ENCODE measurements at regions not wholly inside any gene's neighbourhood (a gene's known extent, or its start where the extent isn't known, plus 50 kb on each side); places are given as distances from the start of the nearest gene placed in this dataset.

DNA sequence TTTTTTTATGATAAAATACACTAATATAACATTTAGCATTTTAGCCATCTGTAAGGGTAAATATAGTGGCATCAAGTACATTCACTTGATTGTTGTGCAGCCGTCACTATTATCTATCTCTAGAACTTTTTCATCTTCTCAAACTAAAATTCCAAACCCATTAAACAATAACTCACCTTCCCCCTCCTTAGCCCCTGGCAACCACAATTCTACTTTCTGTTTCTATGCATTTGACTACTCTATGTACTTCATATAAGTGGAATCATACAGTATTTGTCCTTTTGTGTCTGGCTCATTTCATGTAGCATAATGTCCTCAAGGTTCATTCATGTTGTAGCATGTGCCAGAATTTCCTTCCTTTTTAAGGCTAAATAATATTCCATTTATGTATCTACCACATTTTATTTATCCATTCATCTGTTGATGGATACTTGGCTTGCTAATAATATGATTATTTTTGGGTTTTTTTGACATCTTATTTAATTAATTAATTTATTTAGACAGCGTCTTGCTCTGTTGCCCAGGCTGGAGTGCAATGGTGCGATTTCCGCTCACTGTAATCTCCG lies 69.6 kb upstream of the MACF1 start:
- no peak for DNase-seq (ENCODE audit: low spot score)

DNA sequence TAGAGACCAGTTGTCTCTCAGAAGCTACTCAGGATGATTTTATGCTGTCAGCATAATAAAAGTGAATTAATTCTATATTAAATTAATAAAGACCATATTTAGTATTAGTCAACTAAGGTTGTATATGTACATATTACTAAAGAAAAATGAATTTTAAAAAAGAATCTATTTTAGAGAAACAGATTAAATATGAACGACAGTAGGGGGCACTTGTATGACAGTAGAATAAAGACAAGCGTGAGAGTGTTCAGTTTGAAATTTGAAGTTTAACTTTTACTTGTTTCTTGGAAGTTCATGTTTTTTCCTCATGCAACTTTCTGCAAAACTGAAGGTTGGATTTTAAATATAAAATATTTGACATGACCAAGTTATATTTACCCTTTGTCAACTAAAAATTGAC lies 67.9 kb upstream of the MACF1 start:
- DNase-seq (ENCODE audit: low spot score), result no peak

DNA sequence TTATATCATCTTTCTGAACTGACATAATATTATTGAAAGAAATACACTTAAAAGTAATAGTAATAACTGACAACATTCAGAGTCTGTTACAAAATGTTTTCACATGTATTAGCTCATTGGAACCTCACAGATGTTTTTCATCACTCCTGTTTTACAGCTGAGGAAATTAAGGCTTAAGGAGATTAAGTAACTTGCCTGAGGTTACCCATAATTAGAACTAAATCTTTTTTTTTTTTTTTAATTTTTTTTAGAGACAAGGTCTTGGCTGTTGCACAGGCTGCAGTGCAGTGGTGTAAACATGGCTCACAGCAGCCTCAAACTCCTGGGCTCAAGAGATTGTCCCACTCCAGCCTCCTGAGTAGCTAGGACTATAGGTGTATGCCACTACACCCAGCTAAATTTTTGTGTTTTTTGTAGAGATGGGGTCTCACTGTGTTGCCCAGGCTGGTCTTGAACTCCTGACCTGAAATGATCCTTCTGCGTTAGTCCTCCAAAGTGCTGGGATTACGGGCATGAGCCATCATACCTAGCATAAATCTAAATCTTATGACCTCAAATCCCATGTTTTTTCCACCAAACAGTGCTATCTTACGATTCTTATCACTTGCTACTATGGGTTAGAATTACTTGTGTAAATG lies 64.7 kb upstream of the MACF1 start:
- no peak for DNase-seq (ENCODE audit: low spot score)

DNA sequence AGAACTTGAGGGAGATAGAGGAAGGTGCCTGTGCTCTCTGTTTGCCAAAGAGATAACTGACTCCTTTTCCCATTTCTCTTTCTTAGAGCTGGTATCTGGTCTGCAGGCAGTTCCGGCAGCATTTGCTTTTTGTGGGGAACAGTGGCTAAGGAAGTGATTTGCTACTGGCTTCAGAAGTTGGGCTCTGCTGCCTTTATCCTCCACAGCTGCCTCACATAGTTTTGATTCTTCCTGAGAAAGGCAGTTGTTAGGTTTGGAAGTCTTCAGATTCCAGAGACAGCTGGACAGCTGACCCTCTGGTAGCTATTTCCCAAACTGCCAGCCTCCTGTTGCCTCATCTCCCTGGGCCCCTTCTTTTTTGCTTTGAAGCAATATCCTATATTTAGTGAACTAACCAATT lies 62.6 kb upstream of the MACF1 start:
- no peak for DNase-seq (ENCODE audit: low spot score)

DNA sequence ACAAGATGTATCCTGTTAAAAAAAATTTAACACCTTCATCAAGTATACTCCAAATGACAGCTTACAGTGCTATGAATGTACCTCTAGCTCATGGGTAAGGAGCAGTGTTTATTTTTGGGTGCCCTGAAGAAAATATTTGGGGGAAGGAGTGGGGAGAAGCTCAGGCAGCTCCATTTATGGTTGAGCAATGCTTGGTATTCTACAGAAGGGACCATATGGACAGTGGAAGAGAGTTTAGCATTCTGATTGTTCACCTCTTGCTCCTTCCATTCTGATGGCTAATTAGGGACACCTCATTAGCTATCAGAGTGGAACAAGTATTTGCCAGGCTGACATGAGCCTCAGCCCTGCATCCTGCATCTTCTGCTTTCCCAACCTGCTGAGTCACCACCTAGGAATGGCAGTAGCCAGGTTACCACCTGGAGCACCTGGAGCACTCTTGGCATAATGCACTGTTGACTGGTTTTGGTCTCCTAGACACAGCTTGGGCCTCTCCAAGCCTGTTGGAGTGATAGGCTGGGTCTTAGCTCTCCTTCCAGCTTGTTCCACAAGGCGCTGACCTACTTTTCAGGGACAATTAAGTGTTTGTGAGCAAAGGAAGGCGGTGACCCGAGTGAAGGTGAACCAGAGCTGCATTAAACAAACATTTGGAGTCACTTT lies 62.0 kb upstream of the MACF1 start:
- peak; percentile 73 for DNase-seq (ENCODE audit: low spot score)

DNA sequence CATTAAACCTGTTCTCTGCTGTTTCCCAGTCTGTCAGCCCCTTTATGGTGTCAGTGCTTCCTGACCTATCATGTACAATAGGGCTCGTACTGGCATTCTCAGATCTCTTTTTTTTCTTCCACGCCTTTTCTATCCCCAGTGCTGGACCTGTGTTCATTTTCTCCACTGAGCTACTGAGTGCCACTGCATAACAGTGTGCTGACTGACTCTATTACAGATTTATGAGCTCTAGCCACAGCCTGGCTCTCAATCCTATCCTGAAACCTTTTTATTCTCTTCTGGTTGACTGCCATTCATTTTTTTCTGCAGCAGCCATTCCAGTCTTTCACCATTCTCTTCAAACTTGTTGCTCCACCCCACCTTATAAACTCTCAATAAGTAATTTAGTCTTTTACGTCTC lies 59.6 kb upstream of the MACF1 start:
- no peak for DNase-seq (ENCODE audit: low spot score)

DNA sequence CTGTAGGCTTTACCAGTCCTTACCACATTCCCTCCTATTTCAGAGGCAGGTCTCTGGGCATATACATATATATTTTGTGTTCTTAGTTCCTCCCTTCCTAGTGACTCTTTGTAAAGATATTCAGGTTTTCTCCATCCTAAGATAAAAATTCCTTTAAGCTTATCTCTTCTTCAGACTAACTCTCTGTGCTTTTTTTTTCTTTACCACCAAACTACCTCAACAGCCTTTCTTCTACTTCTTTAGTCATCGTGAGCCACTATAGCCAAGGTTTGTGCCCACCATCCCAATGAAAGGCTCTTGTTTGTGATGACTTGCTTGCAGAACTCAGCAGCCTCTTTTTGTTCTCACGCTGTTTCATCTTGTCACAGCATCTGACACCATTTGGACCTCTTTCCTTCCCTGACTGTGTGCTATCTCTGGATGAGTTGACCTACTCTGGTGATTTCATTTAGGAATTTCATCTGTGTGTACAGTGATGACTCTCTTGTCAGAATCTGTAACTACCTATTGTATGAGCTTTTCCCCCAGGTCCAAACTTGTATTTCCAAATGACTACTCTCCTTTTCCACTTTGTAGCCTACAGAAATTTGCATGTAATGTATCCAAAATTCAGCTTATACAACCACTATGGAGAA lies 59.0 kb upstream of the MACF1 start:
- DNase-seq (ENCODE audit: low spot score), result no peak

DNA sequence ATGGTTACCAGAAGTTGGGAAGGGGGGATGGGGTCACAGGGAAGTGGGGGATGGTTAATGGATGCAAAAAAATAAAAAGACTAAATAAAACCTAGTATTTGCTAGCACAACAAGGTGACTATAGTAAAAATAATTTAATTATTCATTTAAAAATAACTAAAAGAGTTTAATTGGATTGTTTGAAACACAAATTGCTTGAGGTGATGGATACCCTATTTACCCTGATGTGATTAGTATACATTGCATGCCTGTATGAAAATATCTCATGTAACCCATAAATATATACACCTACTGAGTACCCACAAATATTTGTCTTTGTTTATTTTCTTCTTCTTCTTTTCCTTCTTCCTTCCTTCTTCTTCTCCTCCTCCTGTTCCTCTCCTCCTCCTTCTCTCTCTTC lies 57.8 kb upstream of the MACF1 start:
- no peak for DNase-seq (ENCODE audit: low spot score)

DNA sequence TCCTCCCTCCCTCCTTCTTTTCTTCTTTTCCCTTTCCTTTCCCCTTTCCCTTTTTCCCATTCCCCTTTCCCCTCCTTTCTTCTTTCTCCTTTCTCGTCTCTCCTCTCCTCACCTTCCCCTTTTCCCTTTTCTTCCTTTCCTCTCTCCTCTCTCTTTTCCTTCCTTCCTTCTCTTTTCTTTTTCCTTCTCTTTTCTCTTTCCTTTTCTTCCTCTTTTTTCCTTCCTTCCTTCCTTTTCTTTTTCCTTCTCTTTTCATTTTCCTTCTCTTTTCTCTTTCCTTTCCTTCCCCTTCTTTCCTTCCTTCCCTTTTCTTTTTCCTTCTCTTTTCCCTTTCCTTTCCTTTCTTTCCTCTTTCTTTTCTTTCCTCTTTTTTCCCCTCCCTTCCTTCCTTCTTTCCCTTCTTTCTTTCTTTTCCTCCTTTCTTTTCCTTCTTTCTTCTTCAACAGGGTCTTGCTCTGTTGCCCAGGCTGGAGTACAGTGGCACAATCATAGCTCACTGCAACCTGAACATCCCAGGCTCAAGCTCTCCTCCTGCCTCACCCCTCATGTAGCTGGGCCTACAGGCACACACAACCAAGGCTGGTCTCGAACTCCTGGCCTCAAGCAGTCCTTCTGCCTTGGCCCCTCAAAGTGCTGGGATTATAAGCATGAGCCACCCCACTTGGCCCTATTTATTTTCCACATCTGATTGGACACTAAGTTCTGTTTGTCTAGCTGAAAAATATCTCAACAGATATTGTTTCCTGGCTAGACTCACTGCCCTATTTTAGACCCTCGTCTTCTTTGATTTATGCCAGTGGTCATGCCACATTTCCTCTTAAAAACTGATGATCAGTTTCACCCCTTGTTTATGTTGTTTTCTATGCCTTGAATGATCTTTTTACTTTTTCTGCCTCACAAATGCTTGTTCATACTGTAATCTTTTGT lies 57.1 kb upstream of the MACF1 start:
- DNase-seq (ENCODE audit: low spot score), result no peak

DNA sequence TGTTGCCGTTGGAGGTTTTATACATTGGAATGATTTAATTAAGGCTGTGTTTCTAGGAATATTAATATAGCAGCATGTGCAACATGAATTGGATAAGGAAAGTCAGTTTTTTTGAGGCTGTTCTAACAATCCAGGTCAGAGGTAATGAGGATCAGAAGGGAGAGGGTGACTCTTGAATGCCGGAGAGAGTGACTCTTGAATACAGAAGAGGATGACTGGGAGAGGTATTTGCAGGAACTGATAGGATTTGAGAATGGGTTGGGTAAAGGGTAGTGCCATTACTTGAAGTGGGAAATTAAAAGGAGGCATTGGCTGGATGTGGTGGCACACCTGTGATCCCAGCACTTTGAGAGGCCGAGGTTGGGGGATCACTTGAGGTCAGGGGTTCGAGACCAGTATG lies 55.6 kb upstream of the MACF1 start:
- no peak for DNase-seq (ENCODE audit: low spot score)

DNA sequence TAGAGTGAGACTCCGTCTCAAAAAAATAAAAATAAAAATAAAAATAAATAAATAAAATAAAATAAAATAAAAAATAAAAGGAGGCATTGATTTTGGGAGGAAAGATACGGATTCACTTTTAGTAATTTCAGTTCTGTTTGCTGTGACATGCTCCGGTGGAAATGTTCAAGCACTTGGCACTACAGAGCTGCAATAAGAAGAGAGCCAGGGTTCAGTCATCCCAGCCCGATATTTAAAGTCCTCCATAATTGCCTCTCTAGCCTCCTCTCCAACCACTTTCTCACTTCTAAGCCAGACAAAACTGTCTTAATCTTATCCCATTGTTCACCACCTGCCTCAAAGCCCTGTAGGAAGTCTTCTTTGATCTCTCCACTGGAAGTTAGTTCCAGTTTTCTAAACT lies 55.0 kb upstream of the MACF1 start:
- no peak for DNase-seq (ENCODE audit: low spot score)

DNA sequence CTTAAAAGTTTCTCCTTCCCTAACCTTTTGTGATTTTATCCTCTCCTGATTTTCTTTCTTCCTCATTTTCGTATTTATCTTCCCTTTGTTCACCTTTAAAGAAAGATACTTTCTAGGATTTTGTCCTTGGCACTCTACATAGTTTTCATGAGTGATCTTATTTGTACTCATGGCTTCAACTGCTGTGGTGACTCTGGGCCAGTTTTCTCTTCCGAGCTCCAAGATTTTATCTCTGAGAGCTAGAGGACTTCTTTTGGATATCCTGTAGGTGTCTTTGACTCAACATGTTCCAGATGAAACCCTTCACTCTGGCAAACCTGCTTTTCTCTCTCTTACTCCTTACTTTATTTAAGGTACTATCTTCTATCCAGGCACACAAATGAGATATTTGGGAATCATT lies 53.7 kb upstream of the MACF1 start:
- no peak for DNase-seq (ENCODE audit: low spot score)

DNA sequence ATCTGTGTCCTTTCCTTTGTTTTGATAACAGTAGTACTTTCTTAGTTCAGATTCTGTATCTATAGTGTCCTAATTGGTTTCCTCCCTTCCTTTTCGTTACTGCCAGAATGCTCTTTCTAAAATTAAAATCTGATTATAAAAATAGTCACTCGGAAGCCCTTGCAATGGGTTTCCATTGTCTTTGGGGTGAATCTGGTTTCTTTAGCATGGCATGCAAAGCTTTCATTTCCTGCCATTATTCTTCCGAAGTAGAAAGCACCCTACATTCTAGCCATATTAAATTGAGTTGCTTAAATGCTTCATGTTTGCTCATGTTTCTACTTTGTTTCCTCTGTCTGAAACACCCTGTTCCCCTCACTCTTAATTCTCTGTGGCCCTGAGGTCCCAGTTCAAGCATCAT lies 53.2 kb upstream of the MACF1 start:
- DNase-seq (ENCODE audit: low spot score), result no peak

DNA sequence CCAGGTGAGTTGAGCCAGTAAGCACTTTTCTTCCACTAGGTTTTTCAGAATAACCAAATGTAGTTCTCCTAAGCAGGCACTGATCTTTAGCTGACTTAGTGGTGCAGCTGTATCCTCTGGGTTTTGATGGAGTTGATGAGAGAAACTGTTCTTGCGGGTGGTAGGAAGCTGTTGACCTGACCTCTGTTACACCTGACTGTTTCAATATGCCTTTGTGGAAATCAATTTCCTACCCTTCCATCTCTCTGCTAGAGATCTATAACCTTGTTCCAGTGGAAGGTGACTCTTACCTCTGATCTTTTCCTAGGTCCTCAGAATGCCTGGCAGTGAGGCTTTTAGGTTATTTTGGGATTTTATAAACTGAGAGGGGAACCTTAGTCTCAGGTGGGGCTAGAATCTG lies 51.6 kb upstream of the MACF1 start:
- DNase-seq (ENCODE audit: low spot score), result no peak

DNA sequence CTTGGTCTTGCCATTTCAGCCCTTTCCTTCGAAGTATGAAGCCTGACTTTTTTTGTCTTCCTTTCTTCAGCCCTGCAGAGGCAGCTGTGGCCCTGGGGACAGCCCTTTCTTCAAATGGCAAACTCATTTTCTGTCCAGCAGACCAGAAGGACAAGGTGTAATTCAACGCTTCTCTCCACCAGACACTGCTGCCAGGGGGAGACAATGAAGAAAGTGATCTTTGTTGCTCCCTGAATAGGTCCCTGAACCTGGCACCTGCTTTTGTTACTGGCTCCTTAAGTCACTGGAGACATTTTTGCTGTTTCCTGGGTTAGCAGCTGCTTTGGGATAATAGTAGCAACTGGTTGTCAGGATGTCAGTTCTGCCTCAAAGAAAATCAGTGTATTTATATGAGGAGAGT lies 50.8 kb upstream of the MACF1 start:
- DNase-seq (ENCODE audit: low spot score), result no peak

DNA sequence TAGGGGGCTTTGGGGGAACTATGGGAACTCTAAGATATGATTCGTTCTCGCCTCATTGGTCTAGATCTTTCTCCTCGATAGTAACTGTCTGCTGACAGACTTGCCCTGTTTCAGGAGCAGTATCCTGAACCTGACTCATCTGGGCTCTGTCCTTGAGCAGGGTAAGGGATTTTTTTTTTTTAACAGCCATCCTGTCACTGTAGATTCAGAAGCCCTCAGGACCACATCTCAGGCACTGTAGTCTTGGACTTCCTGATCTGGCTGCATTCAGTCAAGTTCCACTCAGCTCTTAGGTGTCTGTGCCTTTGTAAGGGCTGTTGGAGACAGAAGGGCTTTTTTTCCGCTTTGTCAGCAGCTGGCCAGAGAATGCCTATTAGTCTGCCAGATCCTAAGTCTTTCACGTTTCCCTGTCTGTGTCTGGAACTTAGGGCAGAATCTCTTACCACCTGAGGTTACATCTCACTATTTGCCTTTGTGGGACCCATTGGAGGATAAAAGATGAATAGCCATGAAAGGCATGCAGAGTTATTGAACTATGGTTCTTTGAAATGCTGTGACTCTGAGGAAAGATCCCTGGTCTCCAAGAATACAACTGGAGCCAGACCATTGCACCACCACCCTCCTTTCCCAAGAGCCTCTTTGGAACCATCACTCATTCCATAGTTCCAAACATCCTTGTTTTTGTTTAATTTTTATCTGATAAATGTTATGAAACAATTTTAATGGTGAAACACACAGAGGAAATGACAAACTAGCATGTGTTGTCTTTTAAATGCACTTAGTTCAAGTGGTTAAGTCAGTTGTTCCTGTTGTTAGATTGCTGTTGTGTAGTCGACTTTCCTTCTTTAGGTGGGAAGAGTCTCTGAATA lies 49.7 kb upstream of the MACF1 start:
- DNase-seq (ENCODE audit: low spot score), result peak; percentile 44
